K562 (cell line): ENCODE measurements at regions not wholly inside any gene's neighbourhood (a gene's known extent, or its start where the extent isn't known, plus 50 kb on each side); places are given as distances from the start of the nearest gene placed in this dataset.

ENCODE experiments used
- NR2C1 ChIP-seq, 2 experiments: fragments of 450-650 bp; IDR thresholded peaks; 2 replicates each; pipeline ENCODE4 v1.6.1; 2017; ENCODE audit warnings: mild to moderate bottlenecking in 2 of 2, antibody characterized with exemption in 1 of 2, inconsistent platforms in 1 of 2, missing compliant biosample characterization in 1 of 2, missing genetic modification characterization in 1 of 2
- SAP30 ChIP-seq: fragments of 200-600 bp; sonication (generic); IDR thresholded peaks from 2 replicates; pipeline ENCODE4 v1.6.1; 2012; ENCODE audit warnings: borderline replicate concordance, low read depth, mild to moderate bottlenecking, moderate library complexity, low read length, control low read depth, inconsistent platforms; ENCODE audit not compliant: insufficient read depth, poor library complexity, severe bottlenecking
- ZBTB1 ChIP-seq: sonication (generic); formaldehyde crosslinking; IDR thresholded peaks from 2 replicates; pipeline ENCODE4 v1.8.1; 2023; ENCODE audit warnings: missing genetic modification reagents, low read depth, mild to moderate bottlenecking, borderline replicate concordance
- ZNF197 ChIP-seq: fragments of 200-800 bp; sonication (Bioruptor generic); IDR thresholded peaks from 2 replicates; pipeline ENCODE4 v1.6.1; 2016; ENCODE audit warnings: low read depth, missing genetic modification characterization, missing compliant biosample characterization
- TF ChIP-seq, protein P1 (sequence below): fragments of 250-450 bp; sonication (Bioruptor Pico); IDR thresholded peaks from 2 replicates; pipeline ENCODE4 v1.5.0; 2021; ENCODE audit warnings: mild to moderate bottlenecking, borderline replicate concordance
- TF ChIP-seq, protein P2 (sequence below): sonication (generic); formaldehyde crosslinking; IDR thresholded peaks from 2 replicates; pipeline ENCODE4 v1.8.0; 2023; ENCODE audit warnings: mild to moderate bottlenecking, missing genetic modification reagents
- TF ChIP-seq, protein P3 (sequence below): IDR thresholded peaks from 2 replicates; pipeline ENCODE4 v1.6.1; 2012; ENCODE audit warnings: low read depth, low read length, improper control_type of control experiment, borderline replicate concordance
- TF ChIP-seq, protein P4 (sequence below): fragments of 450-650 bp; IDR thresholded peaks from 2 replicates; pipeline ENCODE4 v1.6.1; 2016; ENCODE audit warnings: missing biosample characterization, missing genetic modification characterization

DNA sequence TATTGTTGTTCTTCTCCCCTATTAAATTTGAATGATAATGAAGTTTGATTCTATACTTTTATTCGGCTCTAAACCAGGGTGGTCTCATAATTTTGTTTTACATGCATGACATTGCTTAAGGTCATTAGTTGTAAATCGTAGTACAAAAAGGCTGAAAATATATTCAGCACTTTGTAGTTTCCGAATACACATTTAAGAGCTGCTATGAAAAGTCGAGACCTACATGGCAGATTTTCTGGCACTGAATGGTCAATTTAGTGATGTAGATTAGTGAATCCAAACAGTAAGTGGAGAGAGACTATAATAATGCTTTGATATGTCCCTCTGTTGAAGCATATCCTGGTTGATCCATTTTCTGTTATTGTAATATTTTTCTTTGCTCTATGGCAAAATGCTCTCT lies 254.0 kb upstream of the SOX2 start (continued):
- TF ChIP-seq, protein P1, sequence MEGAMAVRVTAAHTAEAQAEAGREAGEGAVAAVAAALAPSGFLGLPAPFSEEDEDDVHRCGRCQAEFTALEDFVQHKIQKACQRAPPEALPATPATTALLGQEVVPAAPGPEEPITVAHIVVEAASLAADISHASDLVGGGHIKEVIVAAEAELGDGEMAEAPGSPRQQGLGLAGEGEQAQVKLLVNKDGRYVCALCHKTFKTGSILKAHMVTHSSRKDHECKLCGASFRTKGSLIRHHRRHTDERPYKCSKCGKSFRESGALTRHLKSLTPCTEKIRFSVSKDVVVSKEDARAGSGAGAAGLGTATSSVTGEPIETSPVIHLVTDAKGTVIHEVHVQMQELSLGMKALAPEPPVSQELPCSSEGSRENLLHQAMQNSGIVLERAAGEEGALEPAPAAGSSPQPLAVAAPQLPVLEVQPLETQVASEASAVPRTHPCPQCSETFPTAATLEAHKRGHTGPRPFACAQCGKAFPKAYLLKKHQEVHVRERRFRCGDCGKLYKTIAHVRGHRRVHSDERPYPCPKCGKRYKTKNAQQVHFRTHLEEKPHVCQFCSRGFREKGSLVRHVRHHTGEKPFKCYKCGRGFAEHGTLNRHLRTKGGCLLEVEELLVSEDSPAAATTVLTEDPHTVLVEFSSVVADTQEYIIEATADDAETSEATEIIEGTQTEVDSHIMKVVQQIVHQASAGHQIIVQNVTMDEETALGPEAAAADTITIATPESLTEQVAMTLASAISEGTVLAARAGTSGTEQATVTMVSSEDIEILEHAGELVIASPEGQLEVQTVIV (CRISPR knock-in tag), result no peak
- TF ChIP-seq NR2C1 (IDR thresholded peaks at IDR 0.05), result no peak
- no peak for TF ChIP-seq NR2C1 (tag; IDR thresholded peaks at IDR 0.05)
- TF ChIP-seq, protein P2, sequence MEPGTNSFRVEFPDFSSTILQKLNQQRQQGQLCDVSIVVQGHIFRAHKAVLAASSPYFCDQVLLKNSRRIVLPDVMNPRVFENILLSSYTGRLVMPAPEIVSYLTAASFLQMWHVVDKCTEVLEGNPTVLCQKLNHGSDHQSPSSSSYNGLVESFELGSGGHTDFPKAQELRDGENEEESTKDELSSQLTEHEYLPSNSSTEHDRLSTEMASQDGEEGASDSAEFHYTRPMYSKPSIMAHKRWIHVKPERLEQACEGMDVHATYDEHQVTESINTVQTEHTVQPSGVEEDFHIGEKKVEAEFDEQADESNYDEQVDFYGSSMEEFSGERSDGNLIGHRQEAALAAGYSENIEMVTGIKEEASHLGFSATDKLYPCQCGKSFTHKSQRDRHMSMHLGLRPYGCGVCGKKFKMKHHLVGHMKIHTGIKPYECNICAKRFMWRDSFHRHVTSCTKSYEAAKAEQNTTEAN (CRISPR knock-in tag), result no peak
- no peak for TF ChIP-seq SAP30
- no peak for TF ChIP-seq ZNF197 (CRISPR knock-in tag)
- TF ChIP-seq, protein P3, sequence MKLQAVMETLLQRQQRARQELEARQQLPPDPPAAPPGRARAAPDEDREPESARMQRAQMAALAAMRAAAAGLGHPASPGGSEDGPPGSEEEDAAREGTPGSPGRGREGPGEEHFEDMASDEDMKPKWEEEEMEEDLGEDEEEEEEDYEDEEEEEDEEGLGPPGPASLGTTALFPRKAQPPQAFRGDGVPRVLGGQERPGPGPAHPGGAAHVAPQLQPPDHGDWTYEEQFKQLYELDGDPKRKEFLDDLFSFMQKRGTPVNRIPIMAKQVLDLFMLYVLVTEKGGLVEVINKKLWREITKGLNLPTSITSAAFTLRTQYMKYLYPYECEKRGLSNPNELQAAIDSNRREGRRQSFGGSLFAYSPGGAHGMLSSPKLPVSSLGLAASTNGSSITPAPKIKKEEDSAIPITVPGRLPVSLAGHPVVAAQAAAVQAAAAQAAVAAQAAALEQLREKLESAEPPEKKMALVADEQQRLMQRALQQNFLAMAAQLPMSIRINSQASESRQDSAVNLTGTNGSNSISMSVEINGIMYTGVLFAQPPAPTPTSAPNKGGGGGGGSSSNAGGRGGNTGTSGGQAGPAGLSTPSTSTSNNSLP, result no peak
- no peak for TF ChIP-seq ZBTB1
- TF ChIP-seq, protein P4, sequence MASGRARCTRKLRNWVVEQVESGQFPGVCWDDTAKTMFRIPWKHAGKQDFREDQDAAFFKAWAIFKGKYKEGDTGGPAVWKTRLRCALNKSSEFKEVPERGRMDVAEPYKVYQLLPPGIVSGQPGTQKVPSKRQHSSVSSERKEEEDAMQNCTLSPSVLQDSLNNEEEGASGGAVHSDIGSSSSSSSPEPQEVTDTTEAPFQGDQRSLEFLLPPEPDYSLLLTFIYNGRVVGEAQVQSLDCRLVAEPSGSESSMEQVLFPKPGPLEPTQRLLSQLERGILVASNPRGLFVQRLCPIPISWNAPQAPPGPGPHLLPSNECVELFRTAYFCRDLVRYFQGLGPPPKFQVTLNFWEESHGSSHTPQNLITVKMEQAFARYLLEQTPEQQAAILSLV (tag), result no peak
